ENCODE measurements at regions not wholly inside any gene's neighbourhood (a gene's known extent, or its start where the extent isn't known, plus 50 kb on each side); places are given as distances from the start of the nearest gene placed in this dataset.
"Not testable (repeated sequence)": the region's sequence is repeated elsewhere in the genome, so short reads cannot be mapped to it uniquely, and the experiment has no call there.

GRCh38 chr5:152456815-152457443 lies 51.9 kb upstream of the NMUR2 start:
- no peak for DNase-seq

DNA sequence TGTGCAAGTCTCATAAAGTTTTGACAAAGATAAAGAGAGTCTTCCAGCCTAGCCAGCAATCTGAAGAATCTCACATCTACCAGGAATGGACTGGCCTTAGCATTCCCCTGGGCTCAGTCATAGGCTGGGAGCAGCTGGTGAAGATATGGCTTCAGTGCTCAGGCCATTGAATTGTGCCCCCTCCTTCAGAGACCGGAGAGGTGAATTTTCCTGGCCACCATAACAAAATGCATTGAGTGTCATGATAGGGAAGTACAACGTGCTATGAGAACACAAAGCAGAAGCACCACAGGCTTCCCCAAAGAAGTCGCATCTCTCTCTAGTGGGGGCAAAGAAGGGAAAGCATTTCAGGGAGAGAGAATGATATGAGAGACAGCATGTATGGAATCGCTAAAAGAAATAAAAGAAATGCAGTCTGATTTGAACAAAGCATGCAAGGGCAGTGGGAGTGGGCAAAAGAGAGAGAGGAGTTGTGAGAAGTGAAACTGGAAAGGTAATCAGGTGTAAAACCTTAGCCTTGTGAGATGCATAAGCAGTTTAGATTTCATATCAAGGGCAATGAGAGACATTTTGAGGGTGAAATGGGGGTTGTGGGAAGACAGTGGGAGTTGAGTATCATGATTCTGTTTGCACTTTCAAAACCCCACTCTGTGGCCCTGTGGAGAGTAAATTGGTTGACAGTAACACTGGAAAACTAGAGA lies 57.1 kb upstream of the NMUR2 start:
- no peak for DNase-seq

GRCh38 chr5:152464048-152464447 lies 59.0 kb upstream of the NMUR2 start:
- DNase-seq, result no peak

DNA sequence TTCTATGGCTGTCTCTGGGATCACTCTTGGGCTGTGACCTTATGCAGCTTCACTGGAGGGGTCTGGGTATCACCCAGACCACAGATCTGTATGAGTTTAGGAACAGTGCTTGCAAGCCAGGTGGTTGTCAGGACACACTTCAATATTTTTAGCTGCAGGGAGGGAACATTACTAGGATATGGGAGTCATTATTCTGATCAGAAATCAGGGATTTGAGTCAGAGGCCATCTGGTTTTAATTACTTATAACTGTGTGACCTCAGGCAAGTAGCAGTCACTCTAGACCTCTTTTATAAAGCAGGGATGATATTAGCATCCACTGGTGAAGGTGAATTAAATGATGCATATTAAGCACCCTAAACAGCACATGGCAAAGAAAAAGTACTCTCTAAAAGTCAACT lies 60.1 kb upstream of the NMUR2 start:
- no peak for DNase-seq

DNA sequence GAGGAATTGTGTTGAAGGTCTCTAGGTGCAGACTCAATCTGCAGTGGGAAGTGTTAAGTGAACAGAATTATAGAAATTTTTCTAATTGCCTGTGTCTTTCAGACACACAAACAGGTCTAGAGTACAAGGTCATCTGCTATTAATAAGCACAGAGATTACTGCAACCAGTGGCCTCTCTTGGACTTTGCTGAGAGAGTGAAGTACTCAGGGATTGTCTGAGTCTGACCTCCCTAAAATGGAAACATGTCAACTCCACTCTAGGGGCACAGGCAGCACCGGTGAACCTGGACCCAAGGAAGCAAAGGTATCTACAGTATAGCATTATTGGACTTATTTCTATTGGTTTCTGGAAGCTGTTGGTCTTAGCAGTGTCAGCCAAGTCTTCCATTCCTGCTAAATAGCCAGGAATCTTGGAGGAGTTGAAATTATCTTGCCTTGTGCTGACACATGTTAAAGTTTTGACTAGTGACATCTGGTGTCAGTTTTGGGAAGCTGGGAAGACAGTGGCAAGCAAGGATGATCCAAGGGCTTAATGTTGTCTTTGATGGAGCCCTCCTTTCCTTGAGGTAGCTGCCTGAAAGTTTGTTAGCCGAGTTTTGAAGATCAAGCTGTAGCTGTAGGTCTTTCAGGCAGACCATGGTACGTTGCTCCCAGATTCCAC lies 61.1 kb upstream of the NMUR2 start:
- no peak for DNase-seq

GRCh38 chr5:152470167-152470566 lies 65.1 kb upstream of the NMUR2 start:
- no peak for DNase-seq

GRCh38 chr5:152472083-152472482 lies 67.0 kb upstream of the NMUR2 start:
- no peak for DNase-seq

DNA sequence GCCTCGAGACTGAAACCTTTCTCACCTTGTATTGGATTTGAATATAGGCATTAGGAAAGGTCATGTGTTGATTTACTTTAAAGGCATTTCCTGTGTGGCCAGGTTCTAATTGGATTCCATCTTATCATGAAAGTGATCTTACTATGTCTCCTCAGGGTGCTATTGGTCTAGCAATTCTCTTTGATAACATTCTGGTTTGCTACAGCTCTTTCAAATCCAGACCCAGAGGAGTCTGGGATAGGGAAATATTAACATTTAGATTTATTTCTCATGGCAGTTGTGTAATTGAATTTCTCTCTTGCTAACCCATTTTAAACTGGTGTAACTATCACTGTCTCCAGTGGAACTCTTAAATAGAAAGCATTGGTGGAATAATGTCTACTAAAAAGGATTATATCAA lies 69.9 kb upstream of the NMUR2 start:
- no peak for DNase-seq

GRCh38 chr5:152477536-152477935 lies 72.5 kb upstream of the NMUR2 start:
- no peak for DNase-seq

DNA sequence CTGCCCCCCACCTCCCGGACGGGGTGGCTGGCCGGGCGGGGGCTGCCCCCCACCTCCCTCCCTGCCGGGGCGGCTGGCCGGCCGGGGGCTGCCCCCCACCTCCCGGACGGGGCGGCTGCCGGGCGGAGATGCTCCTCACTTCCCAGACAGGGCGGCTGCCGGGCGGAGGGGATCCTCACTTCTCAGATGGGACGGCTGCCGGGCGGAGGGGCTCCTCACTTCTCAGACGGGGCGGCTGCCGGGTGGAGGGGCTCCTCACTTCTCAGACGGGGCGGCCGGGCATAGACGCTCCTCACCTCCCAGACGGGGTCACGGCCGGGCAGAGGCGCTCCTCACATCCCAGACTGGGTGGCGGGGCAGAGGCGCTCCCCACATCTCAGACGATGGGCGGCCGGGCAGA lies 74.8 kb upstream of the NMUR2 start:
- not testable (repeated sequence) for DNase-seq

DNA sequence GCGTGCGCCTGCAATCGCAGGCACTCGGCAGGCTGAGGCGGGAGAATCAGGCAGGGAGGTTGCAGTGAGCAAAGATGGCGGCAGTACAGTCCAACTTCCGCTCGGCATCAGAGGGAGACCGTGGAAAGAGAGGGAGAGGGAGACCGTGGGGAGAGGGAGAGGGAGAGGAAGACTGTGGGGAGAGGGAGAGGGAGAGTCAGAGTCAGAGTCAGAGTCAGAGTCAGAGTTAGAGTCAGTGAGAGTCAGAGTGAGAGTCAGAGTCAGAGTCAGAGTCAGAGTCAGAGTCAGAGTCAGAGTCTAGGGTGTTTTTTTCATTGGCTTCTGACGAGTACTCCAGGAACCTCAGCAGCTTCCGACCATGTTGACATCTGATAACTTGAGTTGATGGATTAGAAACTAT lies 75.6 kb upstream of the NMUR2 start:
- not testable (repeated sequence) for DNase-seq

GRCh38 chr5:152487130-152487529 lies 82.1 kb upstream of the NMUR2 start:
- DNase-seq, result no peak

DNA sequence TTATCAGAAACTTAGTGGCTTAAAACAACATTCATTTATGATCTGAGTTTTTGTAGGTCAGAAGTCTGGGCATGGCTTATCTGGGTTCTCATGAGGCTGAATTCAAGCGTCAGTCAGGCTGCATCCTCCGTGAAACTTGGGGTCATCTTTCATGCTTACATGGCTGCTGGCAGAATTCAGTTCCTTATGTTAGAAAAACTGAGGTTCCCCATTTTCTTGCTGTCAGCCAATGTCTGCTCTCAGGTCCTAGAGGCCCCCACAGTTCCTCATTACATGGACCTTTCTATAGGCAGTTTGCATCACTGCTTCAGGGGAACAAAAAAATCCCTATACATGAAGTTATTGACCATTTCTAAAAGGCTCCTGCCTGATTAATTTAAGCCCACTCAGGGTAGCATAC lies 83.8 kb upstream of the NMUR2 start:
- DNase-seq, result no peak

- DNase-seq, result no peak
Observed at GRCh38 chr5:152499814-152500535, 94.9 kb upstream of the NMUR2 start.

GRCh38 chr5:152501294-152501693 lies 96.2 kb upstream of the NMUR2 start:
- no peak for DNase-seq

GRCh38 chr5:152503206-152503605 lies 98.1 kb upstream of the NMUR2 start:
- no peak for DNase-seq

GRCh38 chr5:152505442-152506042 lies 100.5 kb upstream of the NMUR2 start:
- peak; percentile 18 for DNase-seq

- no peak for DNase-seq
Observed at GRCh38 chr5:152511120-152511519, 106.0 kb upstream of the NMUR2 start.

GRCh38 chr5:152511531-152512132 lies 106.6 kb upstream of the NMUR2 start:
- no peak for DNase-seq

DNA sequence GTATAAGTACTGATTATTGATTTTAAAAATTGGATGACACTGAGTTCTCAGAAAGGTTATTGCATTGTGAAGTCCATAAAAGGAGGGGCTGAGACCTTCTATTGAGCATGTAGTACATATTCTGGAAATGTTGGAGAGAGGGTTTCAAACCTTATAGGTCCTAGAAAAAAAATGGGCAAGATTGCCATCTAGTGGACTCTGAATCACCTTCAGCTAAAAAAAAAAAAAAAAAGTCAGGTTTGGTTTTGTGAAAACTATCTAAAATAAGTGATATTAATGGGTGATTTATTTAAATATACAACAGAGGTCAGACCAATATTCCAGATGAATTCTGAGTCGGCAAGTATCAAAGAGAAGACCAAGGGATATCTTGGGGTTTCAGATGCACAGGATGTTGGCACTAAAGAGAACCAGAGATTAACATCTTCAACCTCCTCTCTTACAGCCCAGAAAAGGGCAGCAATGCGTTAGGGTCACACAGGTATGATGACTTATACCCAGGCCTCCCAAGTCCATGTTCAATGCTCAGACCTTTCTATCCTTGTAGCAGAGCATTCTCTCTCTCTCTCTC lies 109.8 kb upstream of the NMUR2 start:
- DNase-seq, result no peak

- DNase-seq, result no peak
Observed at GRCh38 chr5:152523964-152524363, 118.9 kb upstream of the NMUR2 start.

- no peak for DNase-seq
Observed at GRCh38 chr5:152527358-152528052, 122.4 kb upstream of the NMUR2 start.
